HG02678 (cell line): ENCODE measurements at regions not wholly inside any gene's neighbourhood (a gene's known extent, or its start where the extent isn't known, plus 50 kb on each side); places are given as distances from the start of the nearest gene placed in this dataset.

Source experiments
- ATAC-seq: cut with Tn5 transposase; IDR thresholded peaks from one replicate; pipeline ENCODE4 v1.9.1; 2021; ENCODE audit warnings: mild to moderate bottlenecking, moderate library complexity; ENCODE audit not compliant: unreplicated experiment

GRCh38 chr3:59311231-59311630, 261.4 kb upstream of the CFAP20DC start:
- no peak for ATAC-seq

- ATAC-seq = no peak
These were observed 260.9 kb upstream of the CFAP20DC start for GRCh38 chr3:59310736-59311135.

GRCh38 chr3:59308684-59309083, 258.9 kb upstream of the CFAP20DC start:
- no peak for ATAC-seq

- no peak for ATAC-seq
These were observed 258.2 kb upstream of the CFAP20DC start for GRCh38 chr3:59308001-59308400.

GRCh38 chr3:59306436-59306835, 256.6 kb upstream of the CFAP20DC start:
- ATAC-seq = no peak

- ATAC-seq = no peak
These were observed 254.5 kb upstream of the CFAP20DC start for GRCh38 chr3:59304296-59304695.

- no peak for ATAC-seq
These were observed 253.6 kb upstream of the CFAP20DC start for GRCh38 chr3:59303452-59303851.

- no peak for ATAC-seq
These were observed 252.6 kb upstream of the CFAP20DC start for GRCh38 chr3:59302442-59302841.

GRCh38 chr3:59300733-59301132, 250.9 kb upstream of the CFAP20DC start:
- ATAC-seq = no peak

- no peak for ATAC-seq
These were observed 249.7 kb upstream of the CFAP20DC start for GRCh38 chr3:59299561-59299960.

GRCh38 chr3:59290358-59290757, 240.5 kb upstream of the CFAP20DC start:
- ATAC-seq = no peak

GRCh38 chr3:59289831-59290230, 240.0 kb upstream of the CFAP20DC start:
- ATAC-seq = no peak

GRCh38 chr3:59288951-59289350, 239.1 kb upstream of the CFAP20DC start:
- no peak for ATAC-seq

GRCh38 chr3:59286791-59287531, 237.1 kb upstream of the CFAP20DC start:
- no peak for ATAC-seq

- no peak for ATAC-seq
These were observed 235.7 kb upstream of the CFAP20DC start for GRCh38 chr3:59285560-59285959.

- no peak for ATAC-seq
These were observed 235.1 kb upstream of the CFAP20DC start for GRCh38 chr3:59284926-59285325.

- no peak for ATAC-seq
These were observed 230.3 kb upstream of the CFAP20DC start for GRCh38 chr3:59280113-59280512.

- no peak for ATAC-seq
These were observed 228.0 kb upstream of the CFAP20DC start for GRCh38 chr3:59277816-59278215.

- ATAC-seq = no peak
These were observed 227.4 kb upstream of the CFAP20DC start for GRCh38 chr3:59277201-59277600.

- ATAC-seq = no peak
These were observed 224.2 kb upstream of the CFAP20DC start for GRCh38 chr3:59273976-59274375.

GRCh38 chr3:59271971-59272370, 222.1 kb upstream of the CFAP20DC start:
- ATAC-seq = no peak

GRCh38 chr3:59270921-59271320, 221.1 kb upstream of the CFAP20DC start:
- ATAC-seq = no peak

GRCh38 chr3:59270209-59270608, 220.4 kb upstream of the CFAP20DC start:
- ATAC-seq = no peak
